ENCODE measurements at regions not wholly inside any gene's neighbourhood (a gene's known extent, or its start where the extent isn't known, plus 50 kb on each side); places are given as distances from the start of the nearest gene placed in this dataset.

DNA sequence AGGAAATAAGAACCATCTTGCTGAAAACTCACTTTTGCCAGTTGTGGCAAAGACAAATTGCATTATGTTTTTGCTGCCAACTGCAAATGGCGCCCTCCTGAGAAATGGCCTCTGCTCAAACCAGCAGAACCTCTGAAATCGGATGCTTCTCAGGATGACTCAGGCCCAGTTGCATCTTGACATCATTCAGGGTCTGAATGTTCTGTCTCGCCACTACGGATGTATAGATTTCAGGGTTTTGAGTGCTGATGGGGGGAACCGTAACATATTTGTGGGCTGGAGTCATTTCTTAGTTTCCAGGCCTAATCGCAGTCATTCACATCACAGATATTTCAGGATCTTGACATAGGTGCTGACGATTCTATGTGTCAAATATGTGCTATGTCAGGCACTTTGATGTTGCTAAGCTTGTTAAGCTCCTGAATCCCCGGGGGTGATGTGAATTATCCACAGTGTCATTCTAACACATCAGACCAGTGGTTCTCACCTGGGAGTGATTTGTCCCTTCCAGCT is 207.1 kb downstream of the NFATC2 start:
- Histone ChIP-seq H3K27me3 (ENCODE audit: control insufficient read depth, insufficient read depth, low read length) (no peaks in the 10 kb centered on the region), H3K4me1 (ENCODE audit: control insufficient read depth, insufficient read depth, low read length) (peaks cover 58% of the 10 kb centered on the region), H3K4me2 (ENCODE audit: low read length) (no peak overlapping the region), H3K9me3 (replicated peaks; ENCODE audit: low read length) (no peaks in the 10 kb centered on the region), H3K9ac (ENCODE audit: low read depth, low read length) (peak overlapping the region; percentile 78), H3K36me3 (ENCODE audit: insufficient read depth, low read length) (no peaks in the 10 kb centered on the region), H3K4me3 (ENCODE audit: low read length) (no peak overlapping the region)

DNA sequence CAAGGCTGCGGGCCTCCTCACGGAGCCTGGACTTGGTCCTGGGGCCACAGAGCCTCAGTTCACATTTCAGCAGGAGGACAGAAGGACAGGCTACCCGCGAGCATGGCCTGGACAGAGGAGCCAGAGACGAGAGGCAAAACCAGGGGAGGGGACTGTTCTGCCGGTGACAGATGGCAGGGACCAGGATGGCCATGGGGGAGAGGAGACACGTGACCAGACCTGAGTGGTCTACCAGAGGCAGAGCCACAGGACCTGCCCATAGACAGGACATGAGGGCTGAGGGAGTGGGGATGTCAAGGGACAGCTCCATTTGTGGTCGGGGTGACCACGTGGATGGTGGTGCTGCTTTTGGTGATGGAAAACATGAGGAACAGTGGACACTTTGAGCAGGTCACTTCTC is 207.9 kb downstream of the NFATC2 start:
- H3K9me3 ChIP-seq (replicated peaks; ENCODE audit: low read length), result no peaks in the 10 kb centered on the region
- H3K27me3 ChIP-seq (ENCODE audit: control insufficient read depth, insufficient read depth, low read length), result no peaks in the 10 kb centered on the region
- peaks cover 54% of the 10 kb centered on the region for H3K4me1 ChIP-seq (ENCODE audit: control insufficient read depth, insufficient read depth, low read length)
- H3K36me3 ChIP-seq (ENCODE audit: insufficient read depth, low read length), result no peaks in the 10 kb centered on the region
- H3K9ac ChIP-seq (ENCODE audit: low read depth, low read length), result peak overlapping the region; percentile 72
- H3K4me2 ChIP-seq (ENCODE audit: low read length), result no peak overlapping the region
- H3K4me3 ChIP-seq (ENCODE audit: low read length), result no peak overlapping the region

DNA sequence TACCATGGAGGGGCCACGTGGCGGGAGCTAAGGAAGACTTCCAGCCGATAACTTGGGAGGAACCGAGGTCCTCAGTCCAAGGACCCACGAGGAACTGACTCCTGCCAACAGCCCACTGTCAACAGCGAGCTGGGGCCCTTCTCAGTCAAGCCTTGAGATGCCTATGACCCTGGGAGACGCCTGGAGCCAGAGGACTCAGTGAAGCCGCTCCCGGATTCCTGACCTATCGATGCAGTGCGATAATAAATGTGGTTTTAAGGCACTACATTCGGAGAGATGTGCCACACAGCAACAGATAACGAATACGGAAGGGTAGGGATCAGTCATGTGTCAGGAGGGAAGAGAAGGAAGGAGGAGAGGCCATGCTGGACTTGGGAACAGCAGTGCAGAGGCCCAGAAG is 208.5 kb downstream of the NFATC2 start:
- Histone ChIP-seq H3K27me3 (ENCODE audit: control insufficient read depth, insufficient read depth, low read length) (no peaks in the 10 kb centered on the region), H3K9ac (ENCODE audit: low read depth, low read length) (peak overlapping the region; percentile 72), H3K4me3 (ENCODE audit: low read length) (no peak overlapping the region), H3K36me3 (ENCODE audit: insufficient read depth, low read length) (no peaks in the 10 kb centered on the region), H3K4me2 (ENCODE audit: low read length) (no peak overlapping the region), H3K9me3 (replicated peaks; ENCODE audit: low read length) (no peaks in the 10 kb centered on the region), H3K4me1 (ENCODE audit: control insufficient read depth, insufficient read depth, low read length) (peaks cover 48% of the 10 kb centered on the region)

DNA sequence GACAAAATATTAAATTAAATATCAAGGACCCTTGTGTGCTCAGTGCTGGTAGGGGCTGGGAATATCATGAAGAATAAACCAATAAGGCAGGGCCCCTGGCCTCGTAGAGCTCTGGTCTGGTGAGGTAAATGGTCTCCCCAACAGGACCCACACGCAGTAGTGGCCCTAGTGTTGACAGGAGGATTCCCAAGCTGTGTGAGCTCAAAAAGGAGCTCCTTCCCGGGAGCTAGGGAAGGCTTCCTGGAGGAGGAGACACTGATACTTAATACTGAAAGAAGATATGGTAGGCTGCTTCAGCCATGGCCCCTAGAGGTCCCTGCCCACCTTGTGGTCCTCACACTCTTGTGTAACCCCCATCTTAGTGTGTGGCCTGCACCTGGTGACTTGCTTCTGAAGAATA is 209.1 kb downstream of the NFATC2 start:
- Histone ChIP-seq H3K36me3 (ENCODE audit: insufficient read depth, low read length) (no peaks in the 10 kb centered on the region), H3K9me3 (replicated peaks; ENCODE audit: low read length) (no peaks in the 10 kb centered on the region), H3K9ac (ENCODE audit: low read depth, low read length) (no peak overlapping the region), H3K4me2 (ENCODE audit: low read length) (no peak overlapping the region), H3K27me3 (ENCODE audit: control insufficient read depth, insufficient read depth, low read length) (no peaks in the 10 kb centered on the region), H3K4me3 (ENCODE audit: low read length) (no peak overlapping the region), H3K4me1 (ENCODE audit: control insufficient read depth, insufficient read depth, low read length) (peaks cover 42% of the 10 kb centered on the region)

DNA sequence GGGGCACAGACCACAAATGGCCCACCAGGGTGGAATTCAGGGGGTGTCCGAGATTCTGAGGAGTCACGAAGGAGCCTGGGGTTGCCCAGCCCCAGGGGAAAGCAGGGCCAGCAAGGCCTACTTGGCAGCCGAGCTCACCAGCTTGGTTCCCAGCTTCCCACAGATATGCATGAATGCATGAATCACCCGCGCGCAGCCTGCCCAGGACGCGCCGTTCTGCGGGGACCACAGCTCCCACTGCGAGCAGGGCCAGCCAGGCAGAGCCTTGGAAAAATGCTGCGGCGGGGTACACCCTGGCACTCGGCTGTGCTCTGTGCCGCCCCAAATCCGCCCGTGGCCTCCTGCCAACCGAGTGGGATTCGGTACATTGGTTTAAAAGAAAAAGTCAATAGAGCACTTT is 211.0 kb downstream of the NFATC2 start:
- H3K4me2 ChIP-seq (ENCODE audit: low read length), result peak overlapping the region; percentile 70
- no peaks in the 10 kb centered on the region for H3K9me3 ChIP-seq (replicated peaks; ENCODE audit: low read length)
- H3K4me3 ChIP-seq (ENCODE audit: low read length), result no peak overlapping the region
- H3K27me3 ChIP-seq (ENCODE audit: control insufficient read depth, insufficient read depth, low read length), result no peaks in the 10 kb centered on the region
- H3K4me1 ChIP-seq (ENCODE audit: control insufficient read depth, insufficient read depth, low read length), result peaks cover 46% of the 10 kb centered on the region
- H3K9ac ChIP-seq (ENCODE audit: low read depth, low read length), result peak overlapping the region; percentile 76
- no peaks in the 10 kb centered on the region for H3K36me3 ChIP-seq (ENCODE audit: insufficient read depth, low read length)

DNA sequence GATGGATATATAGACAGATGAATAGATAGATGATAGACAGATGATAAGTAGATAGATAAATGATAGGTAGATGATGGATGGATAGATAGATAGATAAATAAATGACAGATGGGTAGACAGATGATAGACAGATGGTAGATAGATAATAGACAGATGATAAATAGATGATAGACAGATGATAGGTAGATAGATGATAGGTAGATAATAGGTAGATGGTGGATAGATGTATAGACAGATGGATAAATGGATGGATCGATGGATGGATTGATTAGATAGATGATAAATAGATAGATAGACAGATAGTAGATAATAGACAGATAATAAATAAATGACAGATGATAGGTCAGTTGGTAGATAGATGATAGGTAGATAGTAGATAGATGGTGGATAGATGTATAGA is 212.7 kb downstream of the NFATC2 start:
- Histone ChIP-seq H3K4me3 (ENCODE audit: low read length) (no peak overlapping the region), H3K9me3 (replicated peaks; ENCODE audit: low read length) (peaks cover 5% of the 10 kb centered on the region), H3K27me3 (ENCODE audit: control insufficient read depth, insufficient read depth, low read length) (no peaks in the 10 kb centered on the region), H3K4me1 (ENCODE audit: control insufficient read depth, insufficient read depth, low read length) (peaks cover 41% of the 10 kb centered on the region), H3K36me3 (ENCODE audit: insufficient read depth, low read length) (no peaks in the 10 kb centered on the region), H3K4me2 (ENCODE audit: low read length) (no peak overlapping the region), H3K9ac (ENCODE audit: low read depth, low read length) (no peak overlapping the region)

DNA sequence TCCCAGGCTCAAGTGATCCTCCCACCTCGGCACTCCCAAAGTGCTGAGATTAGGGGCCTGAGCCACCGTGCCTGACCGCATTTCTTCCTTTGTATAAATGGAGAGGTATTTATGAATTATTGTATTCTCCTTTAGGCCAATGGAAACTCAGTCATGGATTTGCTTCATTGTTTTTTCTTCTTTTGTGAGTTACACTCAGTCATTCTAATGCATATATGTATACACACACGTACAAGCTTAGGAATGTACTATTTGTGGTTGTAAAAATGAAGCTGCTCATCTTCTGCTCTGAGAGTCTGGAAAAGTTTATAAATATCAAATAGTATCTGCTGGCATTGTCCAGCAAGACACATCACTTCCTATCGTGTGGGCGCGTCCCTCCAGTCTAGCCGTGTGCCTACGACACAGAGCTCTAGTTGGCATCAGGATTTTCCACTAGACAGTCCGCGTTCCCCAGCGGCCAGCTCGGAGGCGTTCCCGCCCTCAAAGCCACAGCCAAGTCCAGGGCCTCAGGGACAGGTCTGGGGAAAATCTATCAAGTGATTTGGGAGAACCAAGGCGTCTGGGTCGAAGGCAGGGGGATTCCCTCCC is 215.2 kb downstream of the NFATC2 start:
- Histone ChIP-seq H3K9ac (ENCODE audit: low read depth, low read length) (peak overlapping the region; percentile 84), H3K4me1 (ENCODE audit: control insufficient read depth, insufficient read depth, low read length) (peaks cover 34% of the 10 kb centered on the region), H3K9me3 (replicated peaks; ENCODE audit: low read length) (peaks cover 5% of the 10 kb centered on the region), H3K4me3 (ENCODE audit: low read length) (no peak overlapping the region), H3K4me2 (ENCODE audit: low read length) (peak overlapping the region; percentile 45), H3K36me3 (ENCODE audit: insufficient read depth, low read length) (no peaks in the 10 kb centered on the region), H3K27me3 (ENCODE audit: control insufficient read depth, insufficient read depth, low read length) (no peaks in the 10 kb centered on the region)

DNA sequence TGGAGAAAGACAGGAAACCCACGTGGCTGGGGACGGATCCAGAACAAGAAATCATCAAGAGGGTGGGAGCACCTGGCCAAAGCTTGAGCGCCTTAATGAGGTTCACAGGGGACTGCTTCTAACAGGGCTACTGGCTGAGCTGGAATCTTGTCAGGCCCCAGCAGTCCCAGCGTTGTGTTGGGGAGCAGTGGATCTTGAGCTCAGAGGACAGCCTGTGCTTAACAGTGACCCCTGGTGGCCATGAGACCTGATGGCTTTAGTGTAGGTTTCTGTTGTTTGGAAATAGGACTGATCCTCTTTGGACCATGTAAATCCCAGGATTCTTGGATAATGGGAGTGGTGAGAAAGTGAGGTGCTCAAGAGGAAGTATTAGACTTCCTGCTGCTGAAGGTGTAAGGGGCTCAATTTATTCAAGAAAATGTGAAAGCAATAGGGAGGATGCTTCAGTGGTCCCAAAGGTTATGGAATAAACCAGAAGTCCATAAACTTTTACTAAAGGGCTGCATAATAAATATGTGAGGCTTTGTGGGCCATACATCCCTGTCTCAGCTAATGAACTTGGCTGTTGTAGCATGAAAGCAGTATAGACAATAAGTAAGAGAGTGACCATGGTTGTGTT is 216.2 kb downstream of the NFATC2 start:
- Histone ChIP-seq H3K4me2 (ENCODE audit: low read length) (no peak overlapping the region), H3K36me3 (ENCODE audit: insufficient read depth, low read length) (no peaks in the 10 kb centered on the region), H3K9ac (ENCODE audit: low read depth, low read length) (peak overlapping the region; percentile 72), H3K9me3 (replicated peaks; ENCODE audit: low read length) (peaks cover 5% of the 10 kb centered on the region), H3K4me1 (ENCODE audit: control insufficient read depth, insufficient read depth, low read length) (peaks cover 30% of the 10 kb centered on the region), H3K4me3 (ENCODE audit: low read length) (no peak overlapping the region), H3K27me3 (ENCODE audit: control insufficient read depth, insufficient read depth, low read length) (no peaks in the 10 kb centered on the region)

DNA sequence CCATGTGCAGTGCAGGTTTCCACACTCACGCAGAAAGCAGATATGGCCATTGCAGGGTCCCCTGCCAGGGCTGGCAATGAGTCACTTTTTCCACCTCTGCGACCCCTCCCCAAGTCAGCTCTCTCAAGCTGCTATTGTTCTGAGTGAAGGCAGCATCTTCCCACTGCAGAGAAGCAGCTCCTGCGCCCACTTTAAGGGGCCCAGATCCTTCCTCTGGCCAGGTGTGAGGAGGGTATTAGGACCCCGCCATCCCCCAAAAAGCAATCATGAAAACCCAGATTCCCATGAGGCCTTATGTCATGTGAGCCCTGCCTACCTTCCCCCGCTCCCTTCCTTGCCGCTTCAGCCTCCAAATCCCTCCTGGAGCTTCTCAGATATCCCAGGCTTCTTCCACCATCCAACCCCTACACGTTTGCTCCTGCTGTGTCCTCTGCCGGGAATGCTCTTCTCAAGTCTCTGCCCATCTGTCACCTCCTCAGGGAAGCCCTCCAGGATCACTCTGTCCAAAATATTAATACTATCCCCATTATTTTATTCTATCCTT is 220.3 kb downstream of the NFATC2 start:
- H3K36me3 ChIP-seq (ENCODE audit: insufficient read depth, low read length), result no peaks in the 10 kb centered on the region
- H3K9ac ChIP-seq (ENCODE audit: low read depth, low read length), result no peak overlapping the region
- H3K4me1 ChIP-seq (ENCODE audit: control insufficient read depth, insufficient read depth, low read length), result peaks cover 12% of the 10 kb centered on the region
- peaks cover 5% of the 10 kb centered on the region for H3K9me3 ChIP-seq (replicated peaks; ENCODE audit: low read length)
- no peak overlapping the region for H3K4me2 ChIP-seq (ENCODE audit: low read length)
- no peaks in the 10 kb centered on the region for H3K27me3 ChIP-seq (ENCODE audit: control insufficient read depth, insufficient read depth, low read length)
- no peak overlapping the region for H3K4me3 ChIP-seq (ENCODE audit: low read length)

DNA sequence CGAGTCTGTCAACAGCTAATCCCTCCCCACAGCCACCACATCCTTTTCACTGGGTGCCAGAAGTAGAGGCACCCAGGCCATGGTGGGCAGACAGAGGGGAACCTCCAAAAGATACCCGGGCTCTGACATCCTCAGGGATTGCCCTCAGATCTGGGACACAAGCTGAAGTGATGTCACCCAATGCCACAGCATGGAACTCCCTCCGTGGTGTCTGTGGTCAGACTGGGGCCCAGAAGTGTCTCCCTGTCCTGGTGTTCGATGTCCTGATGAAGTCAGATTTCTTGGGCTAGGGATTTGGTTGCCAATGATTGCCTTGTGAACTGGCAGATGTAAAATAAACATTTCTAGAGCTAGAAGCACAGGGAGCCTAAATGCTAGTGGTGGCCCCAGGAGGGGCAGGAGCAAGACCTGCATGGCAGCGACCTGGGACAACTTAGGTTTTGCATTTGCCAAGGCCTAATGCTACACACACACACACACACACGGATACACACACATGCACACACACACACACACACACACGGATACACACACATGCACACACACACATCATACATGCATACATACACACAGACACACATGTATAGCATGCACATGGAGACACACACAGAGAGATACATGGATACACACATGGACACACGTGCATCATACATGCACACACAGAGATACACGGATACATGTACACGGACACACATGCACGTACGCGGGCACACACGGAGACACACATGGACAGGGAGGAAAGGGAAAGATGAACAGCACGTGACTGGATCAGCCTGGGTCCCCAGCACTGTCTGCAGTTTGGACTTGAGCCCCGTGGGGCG is 221.0 kb downstream of the NFATC2 start:
- Histone ChIP-seq H3K4me1 (ENCODE audit: control insufficient read depth, insufficient read depth, low read length) (peaks cover 6% of the 10 kb centered on the region), H3K4me3 (ENCODE audit: low read length) (no peak overlapping the region), H3K36me3 (ENCODE audit: insufficient read depth, low read length) (no peaks in the 10 kb centered on the region), H3K4me2 (ENCODE audit: low read length) (no peak overlapping the region), H3K9ac (ENCODE audit: low read depth, low read length) (no peak overlapping the region), H3K27me3 (ENCODE audit: control insufficient read depth, insufficient read depth, low read length) (no peaks in the 10 kb centered on the region), H3K9me3 (replicated peaks; ENCODE audit: low read length) (peaks cover 5% of the 10 kb centered on the region)

DNA sequence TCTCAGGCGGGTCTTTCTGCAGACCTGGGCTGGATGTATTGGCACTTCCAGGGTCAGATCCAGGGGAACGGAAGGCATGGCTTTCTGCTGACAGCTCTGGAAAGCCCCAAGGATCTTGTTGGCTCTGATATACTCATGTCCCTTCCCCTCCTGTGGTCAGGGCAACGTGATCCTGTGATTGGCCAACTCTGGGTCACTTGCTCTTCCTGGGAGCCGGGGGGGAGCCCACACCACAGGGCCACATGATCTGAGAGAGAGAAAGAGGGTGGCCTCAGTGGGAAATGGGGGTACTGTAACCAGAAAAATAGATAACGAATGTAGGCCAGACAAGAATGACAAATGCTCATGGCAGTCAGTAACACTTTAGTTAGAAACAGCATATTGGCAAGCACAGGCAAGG is 223.0 kb downstream of the NFATC2 start:
- H3K4me1 ChIP-seq (ENCODE audit: control insufficient read depth, insufficient read depth, low read length), result no peaks in the 10 kb centered on the region
- no peak overlapping the region for H3K4me2 ChIP-seq (ENCODE audit: low read length)
- no peaks in the 10 kb centered on the region for H3K27me3 ChIP-seq (ENCODE audit: control insufficient read depth, insufficient read depth, low read length)
- no peak overlapping the region for H3K9ac ChIP-seq (ENCODE audit: low read depth, low read length)
- no peaks in the 10 kb centered on the region for H3K36me3 ChIP-seq (ENCODE audit: insufficient read depth, low read length)
- H3K4me3 ChIP-seq (ENCODE audit: low read length), result no peak overlapping the region
- no peaks in the 10 kb centered on the region for H3K9me3 ChIP-seq (replicated peaks; ENCODE audit: low read length)

Data from skeletal muscle satellite cell (primary cell).